Activated CD8-positive, alpha-beta T cell treated with anti-CD3 and anti-CD28 coated beads for 36 hours (primary cell): ENCODE measurements at regions not wholly inside any gene's neighbourhood (a gene's known extent, or its start where the extent isn't known, plus 50 kb on each side); places are given as distances from the start of the nearest gene placed in this dataset.

Source experiments
- ATAC-seq: fragments of 200-7000 bp; cut with Tn5 transposase; one replicate; pipeline ENCODE4 v1.10.0; 2021; ENCODE audit warnings: mild to moderate bottlenecking, moderate library complexity
- CTCF ChIA-PET: fragments of 350-600 bp; sonication (Branson Sonifier 250); formaldehyde crosslinking; loops from one replicate; lab custom pipeline; 2021; ENCODE audit warnings: antibody characterized with exemption; lab: Charles Lee
- POLR2A ChIA-PET: fragments of 350-600 bp; sonication (Branson Sonifier 250); formaldehyde crosslinking; loops from one replicate; lab custom pipeline; 2021; ENCODE audit warnings: antibody characterized with exemption; lab: Charles Lee
- DNase-seq: peaks from one replicate; pipeline ENCODE4 v3.0.0-alpha.2; 2020
- H3K27ac Mint-ChIP-seq: one replicate; pipeline ENCODE4 v1.8.0; 2021; ENCODE audit warnings: mild to moderate bottlenecking, mixed read lengths
- H3K27me3 Mint-ChIP-seq: one replicate; pipeline ENCODE4 v1.8.0; 2021; ENCODE audit warnings: mixed read lengths
- H3K36me3 Mint-ChIP-seq: one replicate; pipeline ENCODE4 v1.8.0; 2021; ENCODE audit warnings: low read depth, mixed read lengths
- H3K4me1 Mint-ChIP-seq: one replicate; pipeline ENCODE4 v1.8.0; 2021; ENCODE audit warnings: low read depth, mixed read lengths
- H3K4me3 Mint-ChIP-seq: one replicate; pipeline ENCODE4 v1.8.0; 2021; ENCODE audit warnings: mild to moderate bottlenecking, moderate library complexity, mixed read lengths
- H3K9me3 Mint-ChIP-seq: one replicate; pipeline ENCODE4 v1.8.0; 2021; ENCODE audit warnings: mixed read lengths
- CTCF ChIP-seq: fragments of 200-600 bp; IDR thresholded peaks from one replicate; pipeline ENCODE4 v1.8.0; 2022; ENCODE audit warnings: antibody characterized with exemption, mild to moderate bottlenecking
- intact Hi-C: fragments of 100-400 bp; cut with micrococcal nuclease; formaldehyde crosslinking; loops from one replicate; pipeline ENCODE4 v1.10.0; 2022

DNA sequence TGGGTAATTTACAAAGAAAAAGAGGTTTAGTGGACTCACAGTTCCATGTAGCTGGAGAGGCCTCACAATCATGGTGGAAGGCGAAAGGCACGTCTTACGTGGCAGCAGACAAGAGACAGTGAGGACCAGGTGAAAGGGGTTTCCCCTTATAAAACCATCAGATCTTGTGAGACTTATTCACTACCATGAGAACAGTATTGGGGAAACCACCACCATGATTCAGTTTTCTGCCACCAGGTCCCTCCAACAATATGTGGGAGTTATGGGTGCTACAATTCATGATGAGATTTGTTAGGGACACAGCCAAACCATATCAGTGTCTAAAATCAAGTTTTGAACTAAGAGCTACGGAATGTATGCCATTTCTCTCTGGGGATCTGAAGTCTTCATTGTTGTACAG is 354.8 kb upstream of the C2CD4B start:
- intact Hi-C loops = no loop called here
- DNase-seq (peak; percentile 26), ATAC-seq (peak; percentile 39)
- Mint-ChIP-seq H3K27me3 (peaks cover 21% of the 10 kb centered on the region), H3K27ac (no peak overlapping the region), H3K9me3 (no peaks in the 10 kb centered on the region), H3K4me3 (no peak overlapping the region), H3K36me3 (no peaks in the 10 kb centered on the region), H3K4me1 (peaks cover 5% of the 10 kb centered on the region)
- ChIA-PET CTCF (no interaction called here), POLR2A (no interaction called here)
- no peak for TF ChIP-seq CTCF

- Mint-ChIP-seq H3K9me3 (no peaks in the 10 kb centered on the region), H3K27ac (no peak overlapping the region), H3K4me1 (peaks cover 5% of the 10 kb centered on the region), H3K4me3 (no peak overlapping the region), H3K36me3 (no peaks in the 10 kb centered on the region), H3K27me3 (peaks cover 21% of the 10 kb centered on the region)
- intact Hi-C loops = no loop called here
- TF ChIP-seq CTCF = no peak
- no peak for DNase-seq
- POLR2A ChIA-PET = interaction anchor here (0.6 kb wide), 1 partner anchor 10 kb away, joined by 3 read pairs; no protein-coding TSS in a partner anchor
- CTCF ChIA-PET = no interaction called here
- no peak for ATAC-seq
Observed at GRCh38 chr15:62520887-62521286, 355.8 kb upstream of the C2CD4B start.

DNA sequence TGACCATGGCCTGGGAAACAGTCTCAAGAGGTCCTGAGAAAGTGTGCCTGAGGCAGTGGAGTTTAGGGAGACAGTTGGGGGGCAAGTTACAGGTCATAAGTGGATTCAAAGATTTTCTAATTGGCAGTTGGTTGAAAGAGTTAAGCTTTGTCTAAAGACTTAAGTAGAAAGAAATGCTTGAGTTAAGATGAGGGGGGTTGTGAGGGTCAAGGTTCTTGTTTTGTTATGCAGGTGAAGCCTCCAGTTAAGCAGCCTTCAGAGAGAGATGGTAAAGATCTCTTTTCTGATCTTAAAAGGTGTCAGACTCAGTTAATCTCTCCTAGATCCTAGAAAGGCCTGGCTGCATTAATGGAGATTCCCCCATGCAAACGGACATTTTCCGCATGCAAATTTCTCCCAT is 356.3 kb upstream of the C2CD4B start:
- intact Hi-C loops = no loop called here
- peaks cover 5% of the 10 kb centered on the region for H3K4me1 Mint-ChIP-seq
- no peaks in the 10 kb centered on the region for H3K36me3 Mint-ChIP-seq
- no peak for TF ChIP-seq CTCF
- peaks cover 21% of the 10 kb centered on the region for H3K27me3 Mint-ChIP-seq
- no peak for ATAC-seq
- H3K4me3 Mint-ChIP-seq = no peak overlapping the region
- POLR2A ChIA-PET = no interaction called here
- no peaks in the 10 kb centered on the region for H3K9me3 Mint-ChIP-seq
- DNase-seq = no peak
- CTCF ChIA-PET = no interaction called here
- no peak overlapping the region for H3K27ac Mint-ChIP-seq

GRCh38 chr15:62524848-62525247 is 359.8 kb upstream of the C2CD4B start:
- no peak overlapping the region for H3K4me3 Mint-ChIP-seq
- peaks cover 21% of the 10 kb centered on the region for H3K27me3 Mint-ChIP-seq
- ChIA-PET POLR2A (no interaction called here), CTCF (no interaction called here)
- no peak for TF ChIP-seq CTCF
- intact Hi-C loops = no loop called here
- H3K4me1 Mint-ChIP-seq = peaks cover 5% of the 10 kb centered on the region
- ATAC-seq (no peak), DNase-seq (no peak)
- no peaks in the 10 kb centered on the region for H3K36me3 Mint-ChIP-seq
- H3K27ac Mint-ChIP-seq = no peak overlapping the region
- H3K9me3 Mint-ChIP-seq = no peaks in the 10 kb centered on the region

DNA sequence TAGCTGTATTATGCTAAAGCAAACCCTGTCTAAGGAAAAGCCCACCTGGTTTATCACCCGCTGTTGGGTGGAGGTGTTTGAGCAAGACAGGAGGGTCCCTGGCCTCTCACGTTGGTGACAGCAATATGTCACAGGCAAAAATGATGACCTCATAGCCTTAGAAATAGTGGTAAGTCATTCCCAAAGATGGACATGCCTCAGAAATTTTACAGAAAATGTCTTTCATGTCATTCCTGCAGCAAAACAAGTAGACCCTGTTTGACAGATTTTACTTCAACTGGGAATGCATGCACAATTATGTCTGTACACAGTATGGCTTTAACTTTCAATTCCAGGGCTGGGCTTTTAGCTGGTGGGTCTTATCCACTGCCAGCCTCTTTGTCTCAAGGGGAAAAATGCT is 362.3 kb upstream of the C2CD4B start:
- intact Hi-C loops = no loop called here
- H3K27ac Mint-ChIP-seq = no peak overlapping the region
- H3K36me3 Mint-ChIP-seq = no peaks in the 10 kb centered on the region
- CTCF ChIA-PET = no interaction called here
- ATAC-seq (no peak), DNase-seq (no peak)
- peaks cover 13% of the 10 kb centered on the region for H3K27me3 Mint-ChIP-seq
- TF ChIP-seq CTCF = no peak
- no peak overlapping the region for H3K4me3 Mint-ChIP-seq
- H3K9me3 Mint-ChIP-seq = no peaks in the 10 kb centered on the region
- no peaks in the 10 kb centered on the region for H3K4me1 Mint-ChIP-seq
- POLR2A ChIA-PET = no interaction called here
